Type B pancreatic cell (in vitro differentiated cells): ENCODE measurements at regions not wholly inside any gene's neighbourhood (a gene's known extent, or its start where the extent isn't known, plus 50 kb on each side); places are given as distances from the start of the nearest gene placed in this dataset.

Experiments used
- DNase-seq: peaks from one replicate; pipeline ENCODE4 v3.0.0; 2021; ENCODE audit warnings: mixed read lengths; ENCODE audit not compliant: unreplicated experiment; ENCODE audit errors: extremely low spot score
- H3K27ac Mint-ChIP-seq: 2 replicates; pipeline ENCODE4 v1.8.0; 2021; ENCODE audit warnings: mild to moderate bottlenecking, mixed read lengths
- H3K27me3 Mint-ChIP-seq: 2 replicates; pipeline ENCODE4 v1.8.0; 2021; ENCODE audit warnings: mixed read lengths
- H3K36me3 Mint-ChIP-seq: 2 replicates; pipeline ENCODE4 v1.8.0; 2021; ENCODE audit warnings: mixed read lengths
- H3K4me1 Mint-ChIP-seq: one replicate; pipeline ENCODE4 v1.8.0; 2021; ENCODE audit warnings: mixed read lengths; ENCODE audit not compliant: unreplicated experiment
- H3K4me3 Mint-ChIP-seq: 2 replicates; pipeline ENCODE4 v1.8.0; 2021; ENCODE audit warnings: mild to moderate bottlenecking, mixed read lengths
- H3K9me3 Mint-ChIP-seq: 2 replicates; pipeline ENCODE4 v1.8.0; 2021; ENCODE audit warnings: mixed read lengths
- CTCF ChIP-seq: fragments of 200-600 bp; sonication (generic); conservative IDR thresholded peaks from 2 replicates; pipeline ENCODE4 v1.5.0; 2021; ENCODE audit warnings: antibody characterized with exemption, mild to moderate bottlenecking

GRCh38 chr13:105878119-105878700 is 657.3 kb downstream of the EFNB2 start:
- H3K4me1 Mint-ChIP-seq: peaks cover 4% of the 10 kb centered on the region
- no peaks in the 10 kb centered on the region for H3K27me3 Mint-ChIP-seq
- H3K4me3 Mint-ChIP-seq: no peak overlapping the region

GRCh38 chr13:105874814-105875213 is 660.6 kb downstream of the EFNB2 start:
- TF ChIP-seq CTCF: no peak
- Mint-ChIP-seq H3K27me3 (no peaks in the 10 kb centered on the region), H3K4me1 (peaks cover 4% of the 10 kb centered on the region), H3K27ac (no peak overlapping the region), H3K36me3 (no peaks in the 10 kb centered on the region), H3K9me3 (no peaks in the 10 kb centered on the region), H3K4me3 (no peak overlapping the region)
- no peak for DNase-seq

More at GRCh38 chr13:105878119-105878700, 657.3 kb downstream of the EFNB2 start:
- TF ChIP-seq CTCF: no peak
- Mint-ChIP-seq H3K9me3 (no peaks in the 10 kb centered on the region), H3K36me3 (no peaks in the 10 kb centered on the region), H3K27ac (no peak overlapping the region)
- DNase-seq: no peak

- no peaks in the 10 kb centered on the region for H3K4me1 Mint-ChIP-seq
- no peaks in the 10 kb centered on the region for H3K9me3 Mint-ChIP-seq
- TF ChIP-seq CTCF: no peak
- H3K4me3 Mint-ChIP-seq: no peak overlapping the region
- no peaks in the 10 kb centered on the region for H3K27me3 Mint-ChIP-seq
- no peak for DNase-seq
- no peak overlapping the region for H3K27ac Mint-ChIP-seq
- H3K36me3 Mint-ChIP-seq: no peaks in the 10 kb centered on the region
Observed at GRCh38 chr13:105871768-105872167, 663.7 kb downstream of the EFNB2 start.

GRCh38 chr13:105871326-105871725 is 664.1 kb downstream of the EFNB2 start:
- Mint-ChIP-seq H3K4me1 (no peaks in the 10 kb centered on the region), H3K36me3 (no peaks in the 10 kb centered on the region), H3K27me3 (no peaks in the 10 kb centered on the region), H3K27ac (no peak overlapping the region), H3K4me3 (no peak overlapping the region), H3K9me3 (no peaks in the 10 kb centered on the region)
- no peak for TF ChIP-seq CTCF
- no peak for DNase-seq

GRCh38 chr13:105863300-105863920 is 672.1 kb downstream of the EFNB2 start:
- no peak overlapping the region for H3K4me3 Mint-ChIP-seq

More at GRCh38 chr13:105863300-105863920, 672.1 kb downstream of the EFNB2 start:
- Mint-ChIP-seq H3K36me3 (no peaks in the 10 kb centered on the region), H3K9me3 (no peaks in the 10 kb centered on the region), H3K27ac (no peak overlapping the region), H3K27me3 (no peaks in the 10 kb centered on the region), H3K4me1 (no peaks in the 10 kb centered on the region)
- TF ChIP-seq CTCF: no peak
- DNase-seq: no peak
